ENCODE measurements at regions not wholly inside any gene's neighbourhood (a gene's known extent, or its start where the extent isn't known, plus 50 kb on each side); places are given as distances from the start of the nearest gene placed in this dataset.
"Not testable (repeated sequence)": the region's sequence is repeated elsewhere in the genome, so short reads cannot be mapped to it uniquely, and the experiment has no call there.

DNA sequence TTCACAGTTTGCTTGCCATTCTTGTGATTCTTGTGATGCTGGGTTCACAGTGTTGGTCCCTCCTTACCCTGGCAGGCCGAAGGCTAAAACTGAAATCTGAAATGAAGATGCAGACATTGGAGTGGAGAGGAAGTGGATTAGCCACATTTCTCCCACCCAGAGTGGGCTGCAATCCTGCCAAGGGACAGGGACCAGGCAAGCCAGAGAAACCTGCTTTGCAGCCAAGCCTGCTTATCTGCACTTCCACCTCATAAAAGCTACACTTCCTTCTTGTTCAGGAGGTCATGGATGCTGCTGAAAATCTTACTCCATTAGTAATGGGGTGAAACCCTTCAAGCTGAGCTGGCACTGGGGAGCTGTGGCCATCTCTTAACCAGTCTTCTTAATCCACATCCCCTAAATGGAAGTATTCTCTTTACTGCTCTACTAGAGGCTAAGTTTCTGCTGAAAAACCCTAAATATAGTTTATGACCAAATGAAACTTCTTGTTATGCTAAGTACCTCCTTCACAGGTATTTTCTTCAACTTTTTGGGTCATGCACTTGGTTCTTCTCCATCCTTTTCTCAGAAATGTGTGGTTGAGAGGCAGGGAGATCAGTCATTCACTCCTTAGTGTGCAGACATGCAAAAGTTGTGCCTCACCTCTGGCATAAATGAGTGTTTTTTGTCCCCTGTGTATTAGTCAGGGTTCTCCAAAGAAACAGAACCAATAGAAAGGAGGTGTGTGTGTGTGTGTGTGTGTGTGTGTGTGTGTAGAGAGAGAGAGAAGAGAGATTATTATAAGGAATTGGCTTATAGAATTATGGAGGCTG lies 133.9 kb upstream of the BMAL1 start:
- TF ChIP-seq, protein P1, sequence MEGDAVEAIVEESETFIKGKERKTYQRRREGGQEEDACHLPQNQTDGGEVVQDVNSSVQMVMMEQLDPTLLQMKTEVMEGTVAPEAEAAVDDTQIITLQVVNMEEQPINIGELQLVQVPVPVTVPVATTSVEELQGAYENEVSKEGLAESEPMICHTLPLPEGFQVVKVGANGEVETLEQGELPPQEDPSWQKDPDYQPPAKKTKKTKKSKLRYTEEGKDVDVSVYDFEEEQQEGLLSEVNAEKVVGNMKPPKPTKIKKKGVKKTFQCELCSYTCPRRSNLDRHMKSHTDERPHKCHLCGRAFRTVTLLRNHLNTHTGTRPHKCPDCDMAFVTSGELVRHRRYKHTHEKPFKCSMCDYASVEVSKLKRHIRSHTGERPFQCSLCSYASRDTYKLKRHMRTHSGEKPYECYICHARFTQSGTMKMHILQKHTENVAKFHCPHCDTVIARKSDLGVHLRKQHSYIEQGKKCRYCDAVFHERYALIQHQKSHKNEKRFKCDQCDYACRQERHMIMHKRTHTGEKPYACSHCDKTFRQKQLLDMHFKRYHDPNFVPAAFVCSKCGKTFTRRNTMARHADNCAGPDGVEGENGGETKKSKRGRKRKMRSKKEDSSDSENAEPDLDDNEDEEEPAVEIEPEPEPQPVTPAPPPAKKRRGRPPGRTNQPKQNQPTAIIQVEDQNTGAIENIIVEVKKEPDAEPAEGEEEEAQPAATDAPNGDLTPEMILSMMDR (conservative IDR thresholded peaks at IDR 0.05), result no peak
- peak overlapping the region; percentile 89 for H3K27ac ChIP-seq

DNA sequence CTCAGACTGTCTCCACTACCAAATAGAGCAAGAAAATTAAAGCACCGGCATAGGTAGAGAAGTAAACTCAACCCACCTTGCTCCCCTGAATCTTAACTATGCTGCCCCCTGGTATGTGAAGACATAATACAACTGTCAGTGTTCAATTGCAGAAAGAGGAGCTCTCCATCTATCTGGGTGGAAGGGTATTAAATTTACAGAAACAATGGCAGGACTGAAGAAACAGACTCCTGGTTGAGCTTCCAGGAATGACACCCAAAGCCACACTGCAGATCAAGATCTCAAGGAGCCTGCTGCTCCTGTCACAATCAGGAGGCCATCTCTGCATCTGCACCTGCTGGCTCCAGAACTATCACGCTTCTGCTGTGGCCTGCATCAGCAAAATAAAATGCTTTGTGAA lies 132.1 kb upstream of the BMAL1 start:
- TF ChIP-seq, protein P1 (conservative IDR thresholded peaks at IDR 0.05), result no peak
- no peak overlapping the region; the same call in 1 of the 2 replicates for H3K27ac ChIP-seq

DNA sequence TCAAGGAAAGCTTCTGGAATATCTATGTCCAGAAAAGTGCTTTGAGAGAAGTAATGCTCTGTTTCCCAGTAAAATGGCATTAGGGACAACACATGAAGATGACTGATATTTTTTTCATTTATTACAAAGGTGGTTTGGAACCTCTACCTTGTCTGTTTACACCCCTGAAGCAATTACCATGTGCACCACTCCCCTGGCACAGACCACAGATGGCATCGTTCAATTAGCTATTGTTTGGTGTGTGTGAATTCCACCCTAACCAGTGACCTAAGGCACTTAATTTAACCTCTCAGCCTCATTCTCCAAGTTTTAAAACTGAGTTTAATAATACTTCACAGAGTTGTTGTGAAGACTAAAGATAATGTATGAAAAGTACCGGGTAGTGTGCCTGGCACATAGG lies 127.6 kb upstream of the BMAL1 start:
- TF ChIP-seq, protein P1 (conservative IDR thresholded peaks at IDR 0.05), result no peak
- H3K27ac ChIP-seq, result no peak overlapping the region

DNA sequence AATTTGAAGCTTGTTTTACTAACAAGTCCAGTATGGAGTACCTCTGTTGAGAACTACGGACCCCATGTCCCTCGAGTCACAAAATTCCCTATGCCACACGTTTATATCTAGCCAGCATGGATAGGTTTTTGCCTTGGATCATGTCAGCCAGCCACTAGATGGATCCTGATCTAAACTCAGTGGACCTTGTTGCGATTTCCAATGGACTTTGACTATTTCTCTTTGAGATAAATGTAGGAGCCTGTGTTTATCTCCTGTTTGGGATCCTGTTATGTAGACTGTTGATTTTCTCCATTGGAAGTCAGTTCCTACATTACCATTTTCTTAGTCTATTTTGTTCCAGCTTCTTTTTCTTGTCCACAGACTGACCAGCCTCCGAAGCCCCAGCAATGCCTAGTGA lies 127.1 kb upstream of the BMAL1 start:
- TF ChIP-seq, protein P1 (conservative IDR thresholded peaks at IDR 0.05), result no peak
- no peak overlapping the region for H3K27ac ChIP-seq

DNA sequence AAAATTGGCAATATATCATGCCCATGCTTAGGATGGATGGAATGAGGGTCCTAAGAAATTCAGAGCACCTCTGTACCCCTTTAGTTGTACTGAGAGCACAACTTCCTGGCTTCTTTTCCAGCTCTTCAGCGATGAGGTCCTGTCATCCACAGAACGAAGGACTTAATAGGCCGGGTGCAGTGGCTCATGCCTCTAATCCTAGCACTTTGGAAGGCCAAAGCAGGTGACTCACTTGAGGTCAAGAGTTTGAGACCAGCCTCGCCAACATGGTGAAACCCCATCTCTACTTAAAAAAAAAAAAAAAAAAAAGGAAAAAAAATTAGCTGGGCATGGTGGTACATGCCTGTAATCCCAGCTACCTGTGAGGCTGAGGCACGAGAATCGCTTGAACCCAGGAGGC lies 125.3 kb upstream of the BMAL1 start:
- TF ChIP-seq, protein P1 (conservative IDR thresholded peaks at IDR 0.05), result no peak
- H3K27ac ChIP-seq, result no peak overlapping the region; the same call in 1 of the 2 replicates

DNA sequence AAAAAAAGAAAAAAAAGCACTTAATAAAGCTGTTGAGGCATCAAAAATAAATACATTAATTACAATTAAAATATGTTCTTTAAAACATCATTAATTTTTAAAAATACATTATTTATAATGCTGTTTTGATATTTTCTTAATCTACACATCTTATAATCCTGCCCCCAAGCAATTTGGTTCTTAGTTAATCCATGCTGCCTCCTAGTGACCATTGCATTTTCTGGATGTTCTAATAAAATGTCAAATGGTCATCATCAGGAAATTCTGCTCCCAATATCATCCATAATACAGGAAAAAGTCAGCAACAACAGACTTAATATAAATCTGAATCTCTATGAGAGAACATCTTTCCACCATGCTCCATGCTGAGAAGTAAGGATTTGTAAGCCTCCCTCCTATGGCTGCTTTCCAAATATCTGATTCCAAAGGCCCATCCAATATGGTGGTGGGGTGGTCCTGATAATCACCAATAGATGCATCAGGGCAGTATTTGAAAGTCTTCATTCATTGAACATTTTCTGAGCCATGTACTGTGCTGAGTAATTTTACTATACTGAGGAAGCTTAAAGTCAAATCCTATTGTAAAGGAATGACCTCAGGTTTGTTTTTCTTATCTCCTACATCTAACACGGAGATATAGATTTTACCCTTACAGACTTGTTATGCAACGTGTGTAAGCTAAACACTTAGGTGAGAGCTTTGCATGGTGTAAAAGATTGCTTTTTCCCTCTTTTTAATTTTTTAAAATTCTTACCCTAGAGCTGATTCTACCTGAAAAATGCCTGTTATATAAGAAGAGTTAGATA lies 124.7 kb upstream of the BMAL1 start:
- peak overlapping the region; percentile 33; the same call in 1 of the 2 replicates for H3K27ac ChIP-seq
- TF ChIP-seq, protein P1 (conservative IDR thresholded peaks at IDR 0.05), result peak; percentile 73

DNA sequence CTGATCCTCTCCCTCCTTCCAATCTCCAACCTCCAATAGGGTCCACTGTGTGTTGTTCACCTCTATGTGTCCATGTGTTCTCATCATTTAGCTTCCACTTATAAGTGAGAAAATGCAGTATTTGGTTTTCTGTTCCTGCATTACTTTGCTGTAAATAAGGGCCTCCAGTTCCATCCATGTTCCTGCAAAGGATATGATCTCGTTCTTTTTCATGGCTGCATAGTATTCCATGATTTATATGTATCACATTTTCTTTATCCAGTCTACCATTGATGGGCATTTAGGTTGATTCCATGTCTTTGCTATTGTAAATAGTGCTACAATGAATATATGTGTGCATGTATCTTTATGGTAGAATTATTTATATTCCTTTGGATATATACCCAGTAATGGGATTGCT lies 123.2 kb upstream of the BMAL1 start:
- not testable (repeated sequence) for H3K27ac ChIP-seq

Data from VCaP (cell line).